C4-2B (cell line): ENCODE measurements at regions not wholly inside any gene's neighbourhood (a gene's known extent, or its start where the extent isn't known, plus 50 kb on each side); places are given as distances from the start of the nearest gene placed in this dataset.

Experiments used
- ZFX ChIP-seq: fragments of 450-650 bp; IDR thresholded peaks from 2 replicates; pipeline ENCODE4 v1.6.1; 2017
- TF ChIP-seq, protein P1 (sequence below): fragments of 450-650 bp; conservative IDR thresholded peaks from 2 replicates; pipeline ENCODE4 v1.5.1; 2017; ENCODE audit warnings: mild to moderate bottlenecking

DNA sequence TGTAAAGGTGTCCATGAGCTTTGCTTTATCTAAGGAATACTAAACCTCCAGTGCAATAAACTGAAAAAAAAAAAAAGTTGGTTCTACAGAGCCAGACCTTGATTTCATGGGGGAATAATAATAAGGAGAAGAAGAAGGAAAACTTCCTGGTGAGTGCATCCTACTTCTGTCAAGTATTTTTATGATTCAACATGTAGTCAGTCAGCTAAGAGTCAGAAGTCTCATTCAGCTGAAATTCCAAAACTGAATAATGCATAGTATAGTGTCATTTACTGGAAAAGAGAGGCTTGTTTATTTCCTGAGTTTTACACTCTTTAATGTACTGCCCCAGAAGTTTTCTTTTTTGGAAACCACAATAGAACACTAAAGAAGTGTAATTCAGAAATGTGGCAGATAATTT, 77.8 kb upstream of the TACR1 start:
- TF ChIP-seq, protein P1, sequence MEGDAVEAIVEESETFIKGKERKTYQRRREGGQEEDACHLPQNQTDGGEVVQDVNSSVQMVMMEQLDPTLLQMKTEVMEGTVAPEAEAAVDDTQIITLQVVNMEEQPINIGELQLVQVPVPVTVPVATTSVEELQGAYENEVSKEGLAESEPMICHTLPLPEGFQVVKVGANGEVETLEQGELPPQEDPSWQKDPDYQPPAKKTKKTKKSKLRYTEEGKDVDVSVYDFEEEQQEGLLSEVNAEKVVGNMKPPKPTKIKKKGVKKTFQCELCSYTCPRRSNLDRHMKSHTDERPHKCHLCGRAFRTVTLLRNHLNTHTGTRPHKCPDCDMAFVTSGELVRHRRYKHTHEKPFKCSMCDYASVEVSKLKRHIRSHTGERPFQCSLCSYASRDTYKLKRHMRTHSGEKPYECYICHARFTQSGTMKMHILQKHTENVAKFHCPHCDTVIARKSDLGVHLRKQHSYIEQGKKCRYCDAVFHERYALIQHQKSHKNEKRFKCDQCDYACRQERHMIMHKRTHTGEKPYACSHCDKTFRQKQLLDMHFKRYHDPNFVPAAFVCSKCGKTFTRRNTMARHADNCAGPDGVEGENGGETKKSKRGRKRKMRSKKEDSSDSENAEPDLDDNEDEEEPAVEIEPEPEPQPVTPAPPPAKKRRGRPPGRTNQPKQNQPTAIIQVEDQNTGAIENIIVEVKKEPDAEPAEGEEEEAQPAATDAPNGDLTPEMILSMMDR = no peak
- TF ChIP-seq ZFX = no peak
